ENCODE measurements at regions not wholly inside any gene's neighbourhood (a gene's known extent, or its start where the extent isn't known, plus 50 kb on each side); places are given as distances from the start of the nearest gene placed in this dataset.

DNA sequence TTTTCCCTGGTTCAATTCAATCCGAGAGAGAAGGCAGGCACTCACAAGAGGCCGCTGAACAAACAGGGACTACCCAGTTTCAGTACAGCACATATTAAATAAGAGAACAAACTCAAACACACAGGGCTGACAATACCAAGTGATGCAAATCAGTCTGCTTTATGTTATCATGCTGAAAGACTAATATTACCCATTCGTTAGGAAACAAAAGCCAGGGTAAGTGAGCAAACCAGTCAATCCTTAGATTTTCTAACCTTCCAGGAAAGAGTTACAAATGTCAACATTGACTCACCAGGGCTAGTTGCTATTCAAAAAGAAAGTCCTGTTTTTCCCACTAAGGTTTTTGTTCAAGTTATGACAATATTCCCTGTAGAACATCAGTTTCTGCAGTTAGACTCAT, 246.2 kb downstream of the C12orf42 start:
- TF ChIP-seq EZH2 (IDR thresholded peaks at IDR 0.05) (no peak), EZH2phosphoT487 (IDR thresholded peaks at IDR 0.05) (no peak)
